GM21390 (cell line): ENCODE measurements at regions not wholly inside any gene's neighbourhood (a gene's known extent, or its start where the extent isn't known, plus 50 kb on each side); places are given as distances from the start of the nearest gene placed in this dataset.

Source experiments
- ATAC-seq: cut with Tn5 transposase; IDR thresholded peaks from one replicate; pipeline ENCODE4 v1.9.1; 2021; ENCODE audit not compliant: unreplicated experiment

DNA sequence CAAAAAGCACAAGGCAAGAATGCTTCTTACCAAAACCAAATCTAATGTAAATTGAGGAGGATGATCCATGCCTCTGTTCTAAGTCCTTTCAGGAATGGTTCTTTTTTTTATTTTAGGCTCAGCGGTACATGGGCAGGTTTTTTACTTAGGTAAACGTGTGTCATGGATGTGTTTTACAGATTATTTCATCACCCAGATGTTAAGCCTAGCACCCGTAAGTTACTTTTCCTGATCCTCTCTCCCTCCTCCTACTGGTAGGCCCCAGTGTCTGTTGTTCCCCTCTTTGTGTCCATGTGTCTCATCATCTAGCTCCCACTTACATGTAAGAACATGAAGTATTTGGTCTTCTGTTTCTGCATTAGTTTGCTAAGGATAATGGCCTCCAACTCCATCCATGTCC is 289.2 kb upstream of the THBS1 start:
- ATAC-seq: no peak

- peak; percentile 85 for ATAC-seq
Observed at GRCh38 chr15:39296955-39297354, 283.9 kb upstream of the THBS1 start.

- no peak for ATAC-seq
Observed at GRCh38 chr15:39298271-39298962, 282.5 kb upstream of the THBS1 start.

DNA sequence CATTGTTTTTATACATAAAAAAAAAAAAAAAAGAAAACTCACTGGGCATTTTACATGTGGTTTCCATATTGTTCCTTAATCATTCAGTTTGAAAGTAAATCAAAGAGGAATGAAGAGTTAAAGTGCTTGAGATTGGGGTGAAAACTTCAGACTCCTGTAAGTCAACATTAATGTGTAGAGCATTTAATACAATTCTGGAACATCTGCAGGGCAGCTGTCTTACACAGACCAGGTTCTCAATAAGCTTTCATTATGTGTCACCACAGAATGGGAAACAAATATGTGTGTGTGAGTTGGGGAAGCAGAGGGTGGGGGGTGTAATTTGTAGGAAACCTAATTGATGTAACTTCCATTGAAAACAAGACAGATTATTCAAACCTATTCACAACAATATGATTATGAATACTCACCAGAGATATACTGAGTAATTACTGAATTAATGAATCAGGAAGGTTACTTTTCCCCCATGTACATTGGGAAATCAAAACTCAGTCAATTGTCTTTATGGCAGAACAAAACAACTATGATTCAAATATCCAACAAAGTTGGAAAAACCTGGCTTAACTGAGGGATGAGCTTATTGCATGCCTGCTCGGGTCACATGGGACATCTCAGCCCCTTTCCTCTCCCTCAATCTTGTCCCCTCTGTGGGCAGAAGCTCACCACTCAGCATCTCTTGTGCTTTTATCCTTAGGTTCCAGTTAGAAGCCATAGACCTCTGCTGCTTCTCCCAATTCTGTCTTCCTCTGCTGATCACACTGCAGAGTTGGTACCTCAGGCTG is 281.2 kb upstream of the THBS1 start:
- ATAC-seq: no peak

DNA sequence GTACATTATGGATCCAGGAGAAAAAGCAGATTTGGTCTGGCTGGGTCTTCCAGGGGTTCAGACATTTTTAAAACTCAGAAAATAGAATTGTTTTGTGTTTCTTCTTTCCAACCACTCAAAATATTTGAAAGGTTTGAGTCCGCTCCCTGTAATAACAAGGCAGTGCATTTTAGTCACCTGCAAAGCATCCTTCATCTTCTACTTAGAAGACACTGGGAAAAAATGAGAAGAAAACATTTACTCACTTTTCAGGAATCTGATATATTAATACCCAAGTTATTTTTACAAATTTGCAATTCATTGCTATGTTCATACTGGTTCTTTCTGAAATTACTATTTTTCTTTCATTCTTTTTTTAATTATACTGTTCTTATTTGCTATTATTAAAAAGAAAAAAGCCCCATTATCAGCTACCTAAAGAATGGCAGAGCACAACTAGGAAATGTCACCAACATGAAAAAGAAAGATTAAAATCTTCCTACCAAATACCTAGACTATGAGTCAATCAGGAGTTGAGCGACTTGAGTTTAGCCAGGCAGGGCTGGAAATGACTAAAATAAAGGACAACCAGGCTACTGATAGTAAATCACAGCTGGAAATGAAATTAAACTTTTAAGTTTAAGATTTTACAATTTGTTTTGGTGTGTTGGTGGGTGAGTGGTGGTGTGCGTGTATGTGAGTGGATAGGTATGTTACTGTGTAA is 280.3 kb upstream of the THBS1 start:
- ATAC-seq: no peak

- ATAC-seq: no peak
Observed at GRCh38 chr15:39301589-39301999, 279.3 kb upstream of the THBS1 start.

DNA sequence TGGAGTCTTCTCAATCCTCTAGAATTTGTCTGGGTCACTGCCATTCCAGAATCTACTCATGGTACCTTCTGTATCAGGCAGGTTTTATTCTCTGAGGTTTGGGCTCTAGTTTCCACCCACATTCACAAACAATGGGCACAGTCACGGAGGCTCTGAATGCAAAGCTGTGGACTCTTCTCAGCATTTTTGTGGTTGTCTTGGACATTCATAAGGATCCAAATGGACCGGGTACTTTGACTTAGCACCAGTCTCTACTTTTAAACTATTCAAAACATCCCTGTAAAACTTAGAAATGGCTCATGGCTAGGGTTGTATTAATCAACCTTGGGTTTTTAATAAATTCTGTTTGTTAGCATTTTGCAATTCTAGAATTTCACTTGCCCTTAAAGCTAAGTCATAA is 277.9 kb upstream of the THBS1 start:
- ATAC-seq: no peak

DNA sequence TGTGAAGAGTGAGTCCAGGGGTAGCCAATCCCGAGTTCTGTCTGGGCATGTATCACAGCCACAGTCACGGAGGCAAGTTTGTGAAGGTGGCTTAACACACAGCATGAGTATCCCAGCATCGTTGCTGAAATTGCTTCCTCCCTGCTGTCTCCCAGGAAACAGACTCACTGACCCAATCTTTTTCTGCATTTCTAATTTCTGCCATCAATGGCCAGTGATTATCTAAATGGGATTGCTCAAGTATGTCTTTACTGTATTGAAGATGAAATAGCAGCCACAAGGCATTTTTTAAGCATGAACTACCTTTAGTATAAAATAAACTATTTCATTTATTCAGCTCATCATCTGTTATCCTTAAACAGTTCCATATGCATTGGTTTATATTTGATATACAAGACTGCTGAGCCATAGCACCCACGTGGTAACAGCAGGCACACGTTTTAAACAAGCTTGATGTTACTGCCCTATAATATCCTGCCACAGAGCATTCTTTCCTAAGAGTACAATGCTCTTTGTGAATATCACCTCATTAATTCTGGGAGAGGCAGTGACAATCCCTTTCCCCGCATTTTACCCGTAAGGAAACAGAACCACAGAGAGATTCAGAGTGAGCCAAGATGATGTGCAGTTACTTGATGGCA is 276.6 kb upstream of the THBS1 start:
- no peak for ATAC-seq

GRCh38 chr15:39304931-39305728 is 275.7 kb upstream of the THBS1 start:
- ATAC-seq: no peak

- no peak for ATAC-seq
Observed at GRCh38 chr15:39310633-39311032, 270.2 kb upstream of the THBS1 start.

GRCh38 chr15:39312984-39313383 is 267.9 kb upstream of the THBS1 start:
- no peak for ATAC-seq

- no peak for ATAC-seq
Observed at GRCh38 chr15:39313467-39313866, 267.4 kb upstream of the THBS1 start.

DNA sequence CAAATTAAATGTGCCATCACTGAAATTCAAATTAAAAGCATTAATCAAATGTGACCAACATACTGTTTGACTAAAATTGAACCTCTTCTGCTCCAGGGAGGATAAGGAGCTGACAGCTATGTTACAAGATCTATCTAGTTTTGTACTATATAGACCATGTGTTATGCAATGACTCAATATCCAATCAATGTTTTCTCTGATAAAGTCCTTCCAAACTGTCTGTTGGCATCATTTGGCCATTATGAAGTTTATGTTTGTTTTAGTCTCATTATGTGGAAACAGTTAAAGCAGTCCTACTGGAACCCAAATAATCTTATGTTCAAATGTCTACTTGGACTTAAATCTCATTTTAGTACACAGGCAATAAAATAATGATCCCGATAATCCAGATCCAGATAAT is 267.0 kb upstream of the THBS1 start:
- ATAC-seq: no peak

- no peak for ATAC-seq
Observed at GRCh38 chr15:39315206-39315850, 265.6 kb upstream of the THBS1 start.

GRCh38 chr15:39317225-39317624 is 263.7 kb upstream of the THBS1 start:
- no peak for ATAC-seq

DNA sequence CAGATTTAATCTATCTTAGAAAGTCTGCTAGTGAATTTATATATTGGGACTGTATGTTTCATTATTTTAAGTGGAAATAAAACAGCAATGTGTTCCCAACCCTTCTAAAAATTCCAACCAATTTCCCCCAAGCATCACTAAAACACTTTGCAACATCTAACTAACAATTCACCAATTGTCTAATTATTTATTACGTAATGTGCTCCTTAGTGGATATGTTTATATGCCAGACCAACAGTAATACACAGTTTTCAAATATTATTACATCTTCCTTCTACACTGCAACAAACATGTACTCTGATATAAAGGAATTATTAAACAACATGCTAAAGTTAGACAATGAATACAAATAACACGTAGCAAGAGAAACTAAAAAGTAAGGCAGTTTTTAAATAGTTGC is 262.6 kb upstream of the THBS1 start:
- ATAC-seq: no peak

DNA sequence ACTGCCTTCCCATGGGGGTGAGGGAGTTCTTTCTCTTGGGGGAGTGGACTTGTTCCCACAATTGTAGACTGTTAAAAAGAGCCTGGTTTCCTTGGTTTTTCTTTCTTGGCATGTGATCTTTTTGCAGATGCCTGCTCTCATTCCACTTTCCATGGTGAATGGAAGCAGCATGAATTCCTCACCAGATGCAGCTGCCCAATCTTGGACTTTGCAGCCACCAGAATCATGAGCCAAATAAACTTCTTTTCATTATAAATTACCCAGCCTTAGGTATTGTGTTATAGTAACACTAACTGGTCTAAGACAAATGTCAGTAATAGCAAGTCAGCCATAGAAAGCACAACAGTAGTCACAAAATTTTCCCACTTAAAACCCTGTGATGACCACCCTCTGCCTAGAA is 260.5 kb upstream of the THBS1 start:
- no peak for ATAC-seq

- no peak for ATAC-seq
Observed at GRCh38 chr15:39320886-39321285, 260.0 kb upstream of the THBS1 start.

DNA sequence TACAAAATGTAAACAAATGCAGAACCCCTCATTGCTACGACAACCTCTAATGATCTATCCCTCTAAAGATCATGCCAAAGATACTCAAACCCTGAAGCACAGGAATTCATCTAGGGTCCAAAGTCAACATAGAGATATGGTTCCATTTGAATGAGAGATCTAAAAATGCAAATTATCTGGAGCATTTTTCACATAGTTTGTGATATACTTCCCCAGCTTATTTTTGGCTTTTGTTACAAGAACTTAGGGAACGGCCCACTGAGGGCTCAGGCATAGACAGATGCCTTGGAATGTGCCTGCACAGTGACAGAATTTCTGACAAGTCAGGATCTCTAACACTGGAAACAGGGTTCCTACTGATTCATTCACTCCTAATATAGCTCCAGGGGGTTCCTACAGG is 258.9 kb upstream of the THBS1 start:
- no peak for ATAC-seq

DNA sequence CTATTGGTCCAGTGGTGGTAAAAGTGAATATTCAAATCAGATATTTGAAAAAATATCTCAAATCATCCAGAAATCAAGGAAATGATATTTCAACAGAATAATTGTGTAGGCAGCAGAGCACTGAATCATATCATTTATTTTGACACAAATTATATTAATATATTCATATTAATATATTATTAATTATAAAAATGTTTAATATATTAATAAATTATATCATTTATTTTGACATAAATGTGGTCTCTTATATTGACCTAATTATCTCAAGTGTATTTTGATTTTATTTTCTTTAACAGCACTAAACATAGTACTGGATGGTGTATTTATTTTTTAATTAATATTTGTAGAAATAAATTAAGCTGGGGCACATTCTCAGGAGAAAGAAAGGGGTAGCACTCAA is 257.7 kb upstream of the THBS1 start:
- no peak for ATAC-seq
